AG04450 (cell line): ENCODE measurements at regions not wholly inside any gene's neighbourhood (a gene's known extent, or its start where the extent isn't known, plus 50 kb on each side); places are given as distances from the start of the nearest gene placed in this dataset.

Experiments
- CTCF ChIA-PET: fragments of 300-600, 350-600 bp; formaldehyde crosslinking; extraction: SDS; loops from one replicate; lab custom pipeline; 2022; ENCODE audit warnings: antibody characterized with exemption, inconsistent platforms; lab: Charles Lee
- POLR2A ChIA-PET: fragments of 350-600 bp; formaldehyde crosslinking; extraction: SDS; loops from one replicate; lab custom pipeline; 2021; ENCODE audit warnings: antibody characterized with exemption, inconsistent platforms; lab: Yijun Ruan, JAX
- DNase-seq: peaks from one replicate; pipeline ENCODE4 v3.0.0-alpha.2; 2011; ENCODE audit warnings: low read depth, low spot score
- H3K27ac ChIP-seq: one replicate; pipeline ENCODE4 v1.5.1; 2012; ENCODE audit warnings: low read depth, low read length, control low read depth
- H3K27me3 ChIP-seq: one replicate; pipeline ENCODE4 v1.6.0; 2012; ENCODE audit warnings: low read length; ENCODE audit not compliant: control insufficient read depth, insufficient read depth
- H3K4me3 ChIP-seq: 2 replicates; pipeline ENCODE4 v1.5.1; 2011; ENCODE audit warnings: mild to moderate bottlenecking, low read depth, low read length, control low read depth
- H3K9me3 ChIP-seq: 2 replicates; pipeline ENCODE4 v1.5.1; 2012; ENCODE audit warnings: low read length; ENCODE audit not compliant: control insufficient read depth, insufficient read depth
- TF ChIP-seq, protein P1 (sequence below): IDR thresholded peaks from 2 replicates; pipeline ENCODE4 v1.5.1; 2011; ENCODE audit warnings: low read depth, low read length, control low read depth, inconsistent platforms

GRCh38 chr2:729376-729861 is 52.2 kb upstream of the TMEM18 start:
- no peak for DNase-seq
- ChIA-PET POLR2A (no interaction called here), CTCF (no interaction called here)
- Histone ChIP-seq H3K27me3 (no peaks in the 10 kb centered on the region), H3K9me3 (peaks cover 12% of the 10 kb centered on the region; the same call in 1 of the 2 replicates), H3K4me3 (no peak overlapping the region), H3K27ac (no peak overlapping the region)
- TF ChIP-seq, protein P1, sequence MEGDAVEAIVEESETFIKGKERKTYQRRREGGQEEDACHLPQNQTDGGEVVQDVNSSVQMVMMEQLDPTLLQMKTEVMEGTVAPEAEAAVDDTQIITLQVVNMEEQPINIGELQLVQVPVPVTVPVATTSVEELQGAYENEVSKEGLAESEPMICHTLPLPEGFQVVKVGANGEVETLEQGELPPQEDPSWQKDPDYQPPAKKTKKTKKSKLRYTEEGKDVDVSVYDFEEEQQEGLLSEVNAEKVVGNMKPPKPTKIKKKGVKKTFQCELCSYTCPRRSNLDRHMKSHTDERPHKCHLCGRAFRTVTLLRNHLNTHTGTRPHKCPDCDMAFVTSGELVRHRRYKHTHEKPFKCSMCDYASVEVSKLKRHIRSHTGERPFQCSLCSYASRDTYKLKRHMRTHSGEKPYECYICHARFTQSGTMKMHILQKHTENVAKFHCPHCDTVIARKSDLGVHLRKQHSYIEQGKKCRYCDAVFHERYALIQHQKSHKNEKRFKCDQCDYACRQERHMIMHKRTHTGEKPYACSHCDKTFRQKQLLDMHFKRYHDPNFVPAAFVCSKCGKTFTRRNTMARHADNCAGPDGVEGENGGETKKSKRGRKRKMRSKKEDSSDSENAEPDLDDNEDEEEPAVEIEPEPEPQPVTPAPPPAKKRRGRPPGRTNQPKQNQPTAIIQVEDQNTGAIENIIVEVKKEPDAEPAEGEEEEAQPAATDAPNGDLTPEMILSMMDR, result no peak

DNA sequence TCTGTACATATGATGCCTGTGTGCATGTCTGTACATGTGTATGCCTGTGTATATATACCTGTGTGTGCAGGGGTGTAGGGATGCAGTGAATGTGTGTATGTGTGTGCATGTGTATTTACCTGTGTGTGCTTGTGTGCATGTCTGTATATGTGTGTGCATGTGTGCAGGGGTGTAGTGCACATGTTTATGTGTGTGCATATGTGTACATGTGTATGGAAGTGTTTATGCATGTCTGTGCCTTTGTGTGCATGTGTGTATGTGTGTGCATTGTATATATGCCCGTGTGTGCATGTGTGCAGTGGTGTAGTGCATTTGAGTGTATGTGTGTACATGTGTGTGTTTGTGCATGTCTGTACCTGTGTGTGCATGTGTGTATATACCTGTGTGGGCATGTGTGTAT is 51.0 kb upstream of the TMEM18 start:
- TF ChIP-seq, protein P1, result no peak
- no peaks in the 10 kb centered on the region for H3K27me3 ChIP-seq
- H3K4me3 ChIP-seq, result no peak overlapping the region
- no peak overlapping the region for H3K27ac ChIP-seq
- H3K9me3 ChIP-seq, result peaks cover 9% of the 10 kb centered on the region; the same call in 1 of the 2 replicates
- ChIA-PET CTCF (no interaction called here), POLR2A (no interaction called here)
- no peak for DNase-seq

DNA sequence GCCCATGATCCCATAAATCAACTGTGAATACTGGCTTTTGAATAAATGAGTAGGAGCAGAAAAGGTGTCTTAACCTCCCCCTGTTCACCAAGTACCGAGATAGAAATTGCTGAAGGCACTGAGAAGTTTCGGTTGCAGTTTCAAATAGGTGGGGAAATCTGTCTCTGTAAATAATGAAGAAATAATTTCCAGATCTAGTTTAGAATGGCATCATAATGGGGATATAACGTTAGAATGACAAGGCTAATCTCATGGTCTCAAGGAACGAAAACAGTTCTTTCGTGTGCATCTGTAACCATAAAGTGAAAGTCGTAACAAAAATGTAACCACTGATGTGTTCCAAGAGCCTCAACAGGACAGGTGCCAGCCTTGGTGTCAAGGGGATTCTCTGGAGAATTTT is 49.9 kb upstream of the TMEM18 start:
- DNase-seq, result no peak
- Histone ChIP-seq H3K4me3 (no peak overlapping the region), H3K9me3 (peaks cover 6% of the 10 kb centered on the region; the same call in 1 of the 2 replicates), H3K27ac (no peak overlapping the region), H3K27me3 (no peaks in the 10 kb centered on the region)
- ChIA-PET POLR2A (no interaction called here), CTCF (interaction anchor here (0.8 kb wide), 1 partner anchor 12 kb away, joined by 3 read pairs; no protein-coding TSS in a partner anchor)
- TF ChIP-seq, protein P1, result no peak
